ENCODE measurements at regions not wholly inside any gene's neighbourhood (a gene's known extent, or its start where the extent isn't known, plus 50 kb on each side); places are given as distances from the start of the nearest gene placed in this dataset.

GRCh38 chr12:66959276-66959675 lies 280.4 kb upstream of the GRIP1 start:
- TF ChIP-seq CTCF (optimal IDR thresholded peaks at IDR 0.05 in 1 of 3, IDR thresholded peaks at IDR 0.05 in 1 of 3, conservative IDR thresholded peaks at IDR 0.05 in 1 of 3; ENCODE audit: extremely low read depth in 1 of 3, insufficient read depth in 2 of 3, low read length in 3 of 3) (no peak), EZH2 (IDR thresholded peaks at IDR 0.05; ENCODE audit: low read length) (no peak)

All from keratinocyte (primary cell).